ENCODE measurements at regions not wholly inside any gene's neighbourhood (a gene's known extent, or its start where the extent isn't known, plus 50 kb on each side); places are given as distances from the start of the nearest gene placed in this dataset.

DNA sequence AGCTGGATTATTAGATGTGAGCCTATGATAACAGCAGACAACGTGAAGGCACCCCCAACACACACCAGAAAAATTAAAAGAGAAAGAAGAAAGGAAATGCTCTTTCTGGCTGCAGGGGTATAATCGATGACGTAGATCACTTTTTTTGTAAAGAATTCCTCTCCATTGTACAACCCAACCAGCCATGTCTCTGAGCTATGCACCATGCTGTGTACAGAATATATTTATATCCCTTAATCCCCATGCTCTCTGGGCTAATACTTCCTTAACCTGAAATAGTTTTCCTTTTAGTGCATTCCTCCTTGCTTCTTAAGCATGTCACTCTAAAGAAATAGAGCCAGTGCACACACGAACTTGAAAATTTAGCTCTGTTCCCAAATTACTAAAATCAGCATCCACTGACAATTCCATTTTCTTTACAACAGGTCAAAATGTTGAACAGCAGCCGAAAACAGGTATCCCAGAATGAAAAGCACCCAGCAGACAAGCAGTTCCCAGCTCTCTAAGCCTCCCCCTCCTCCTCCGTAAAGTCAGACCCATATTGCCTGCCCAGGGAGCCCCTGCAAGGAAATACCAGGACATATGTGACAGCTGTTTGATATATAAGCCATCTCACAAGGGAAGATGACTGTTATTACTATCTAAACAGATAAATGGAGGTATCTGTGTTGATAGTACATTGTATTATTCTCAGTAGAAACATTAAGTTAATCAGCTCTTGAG, 247.4 kb upstream of the RAB6C start:
- DNase-seq = no peak

DNA sequence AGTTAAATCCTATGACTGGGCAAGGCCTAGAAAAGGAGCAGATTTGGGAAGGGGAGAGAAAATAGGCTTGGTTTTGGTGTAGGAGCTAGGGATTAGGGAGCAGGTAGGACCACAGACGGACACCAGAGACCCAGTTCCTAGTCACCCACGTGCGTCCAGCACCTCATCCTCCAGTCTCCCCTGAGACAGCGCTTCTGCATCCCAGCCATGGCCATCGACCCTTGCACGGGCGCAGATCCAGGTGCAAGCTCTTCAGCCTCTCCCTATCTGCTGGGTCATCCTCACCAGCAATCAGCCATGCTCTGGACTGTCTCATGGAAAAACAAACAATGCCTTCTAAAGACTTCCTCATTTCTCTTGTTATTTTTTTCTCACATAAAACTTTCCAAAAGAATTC, 246.8 kb upstream of the RAB6C start:
- DNase-seq = no peak

DNA sequence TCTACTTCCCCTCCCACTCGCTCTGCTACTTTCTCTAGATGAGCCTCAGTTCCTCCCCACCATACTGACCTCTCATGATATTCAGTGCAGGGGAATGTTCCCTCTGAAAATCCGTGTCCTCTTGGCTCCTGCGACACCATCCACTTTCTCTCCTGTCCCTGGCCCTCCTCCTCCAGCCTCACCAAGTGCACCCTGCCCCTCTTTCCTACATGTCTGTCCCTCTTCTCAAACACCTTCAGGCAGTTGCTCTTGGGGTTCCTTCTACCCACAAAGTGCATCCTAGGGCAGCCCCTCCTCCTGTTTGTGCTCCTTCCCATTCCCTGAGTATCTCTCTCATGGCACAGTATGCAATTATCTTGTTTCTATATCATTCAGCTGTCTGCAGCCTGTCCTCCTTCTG, 246.4 kb upstream of the RAB6C start:
- DNase-seq = no peak

DNA sequence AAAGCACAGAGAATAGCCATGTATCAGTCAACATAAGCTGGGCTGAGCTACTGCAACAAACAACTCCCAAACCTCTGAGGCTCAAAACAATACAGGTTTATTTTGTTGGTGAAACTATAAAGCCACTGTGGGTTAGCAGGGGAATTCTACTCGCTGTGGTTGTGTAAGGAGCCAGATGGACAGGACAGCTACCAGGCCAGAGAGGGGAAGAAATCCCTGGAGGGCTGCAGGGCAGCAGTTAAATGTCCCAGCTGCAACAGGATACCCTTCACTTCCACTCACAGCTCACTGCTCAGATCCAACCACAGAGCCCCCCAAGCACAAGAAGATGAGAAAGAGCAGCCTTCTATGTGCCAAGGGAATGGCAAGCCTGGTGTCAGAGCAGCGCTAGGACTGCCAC, 245.9 kb upstream of the RAB6C start:
- no peak for DNase-seq

DNA sequence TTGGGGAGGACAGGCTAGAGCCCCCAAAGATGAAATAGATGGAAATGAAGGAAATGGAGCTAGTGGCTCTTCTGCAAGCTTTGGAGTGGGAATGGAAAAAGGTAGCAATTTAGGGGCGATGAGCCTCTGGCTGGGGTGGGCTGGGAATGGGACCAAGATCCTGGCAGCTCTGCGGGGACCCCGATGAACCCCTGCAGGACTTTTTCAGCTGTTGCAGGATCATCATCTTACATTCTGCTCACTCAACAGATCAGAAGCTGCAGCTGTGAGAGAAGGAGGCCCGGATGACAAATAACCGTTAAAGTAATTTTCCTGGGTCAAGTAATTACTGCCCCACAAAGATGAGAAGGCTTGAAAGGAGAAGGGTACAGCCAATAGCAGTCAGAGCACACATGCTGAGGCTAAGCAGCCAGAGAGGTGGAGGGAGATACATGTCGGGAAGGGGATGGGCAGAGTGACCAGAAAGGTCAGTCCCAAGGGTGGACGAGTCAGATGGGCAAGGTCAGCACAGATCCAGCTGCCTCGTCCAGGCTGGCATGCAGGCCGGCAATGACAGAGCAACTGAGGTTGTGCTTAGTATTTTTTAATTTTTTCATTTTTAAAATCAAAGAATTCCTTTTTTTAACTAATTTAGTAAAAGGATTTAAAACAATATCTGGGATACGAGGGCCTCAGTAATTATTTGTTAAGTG, 245.0 kb upstream of the RAB6C start:
- DNase-seq = no peak

DNA sequence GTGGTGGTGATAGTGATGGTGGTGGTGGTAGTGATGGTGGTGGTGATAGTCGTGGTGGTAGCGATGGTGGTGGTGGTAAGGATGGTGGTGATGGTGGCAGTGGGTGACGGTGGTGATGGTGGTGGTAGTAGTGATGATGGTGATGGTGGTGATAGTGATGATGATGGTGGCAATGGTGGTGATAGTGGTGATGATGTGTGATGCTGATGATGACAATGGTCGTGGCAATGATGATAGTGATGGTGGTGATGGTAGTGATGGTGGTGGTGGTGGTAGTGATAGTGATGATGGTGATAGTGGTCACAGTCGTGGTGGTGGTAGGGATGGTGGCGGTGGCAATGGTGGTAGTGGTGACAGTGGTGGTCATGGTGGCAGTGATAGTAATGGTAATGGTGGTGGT, 243.9 kb upstream of the RAB6C start:
- no peak for DNase-seq

DNA sequence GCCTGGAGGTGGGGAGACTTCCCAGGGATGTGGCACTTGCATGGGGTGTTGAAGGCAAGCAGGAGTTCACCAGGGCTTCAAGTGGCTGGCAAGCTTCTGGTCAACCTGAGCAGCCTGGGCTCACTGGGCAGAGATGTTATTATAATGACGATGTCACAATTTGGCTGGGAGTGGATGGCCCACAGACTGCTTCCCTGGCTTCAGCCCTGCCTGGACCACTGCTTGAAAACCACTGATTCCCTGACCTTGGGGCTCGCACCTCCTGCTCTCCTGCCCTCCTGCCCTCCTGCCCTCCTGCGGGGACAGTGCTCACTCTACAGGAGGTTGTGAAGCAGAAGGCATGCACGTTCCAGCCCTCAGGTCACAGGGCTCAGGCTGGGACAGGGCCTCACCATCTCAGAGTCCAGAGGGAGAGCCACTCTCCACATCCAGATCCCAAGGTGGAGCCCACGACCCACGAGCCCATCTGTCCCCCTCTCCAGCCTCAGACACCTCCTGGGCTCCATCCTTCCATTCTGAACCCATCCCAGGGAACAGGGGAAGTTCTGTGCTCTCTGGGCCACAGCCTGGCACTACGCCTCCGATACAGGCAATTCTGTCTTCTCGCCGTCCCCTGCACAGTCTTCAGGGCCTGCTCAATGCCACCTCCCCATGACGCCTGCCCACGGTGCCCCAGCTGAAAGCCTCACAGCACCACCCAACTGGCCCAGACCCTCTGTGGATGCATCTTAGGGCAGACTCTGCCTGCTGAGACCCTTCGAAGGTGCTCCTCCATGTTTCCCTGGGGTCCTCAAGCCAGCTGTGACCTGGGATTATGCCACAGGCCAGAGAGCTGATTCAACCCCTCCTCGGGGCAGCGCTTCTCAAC, 241.6 kb upstream of the RAB6C start:
- no peak for DNase-seq

DNA sequence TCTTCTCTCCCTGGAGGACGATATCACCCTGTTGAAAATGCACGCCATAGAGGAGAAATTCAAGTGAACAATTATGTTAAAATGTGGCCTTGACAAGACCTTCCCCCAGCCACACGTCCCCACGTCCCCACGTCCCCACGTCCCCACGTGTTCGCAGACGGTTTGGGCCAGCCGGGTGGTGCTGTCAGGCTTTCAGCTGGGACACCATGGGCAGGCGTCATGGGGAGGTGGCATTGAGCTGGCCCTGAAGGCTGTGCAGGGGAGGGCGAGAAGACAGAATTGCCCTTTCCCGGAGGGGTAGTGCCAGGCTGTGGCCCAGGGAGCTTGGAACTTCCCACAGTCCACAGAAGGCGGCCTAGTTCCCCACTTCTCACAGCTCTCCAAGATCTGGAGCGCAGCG, 240.7 kb upstream of the RAB6C start:
- DNase-seq = no peak

DNA sequence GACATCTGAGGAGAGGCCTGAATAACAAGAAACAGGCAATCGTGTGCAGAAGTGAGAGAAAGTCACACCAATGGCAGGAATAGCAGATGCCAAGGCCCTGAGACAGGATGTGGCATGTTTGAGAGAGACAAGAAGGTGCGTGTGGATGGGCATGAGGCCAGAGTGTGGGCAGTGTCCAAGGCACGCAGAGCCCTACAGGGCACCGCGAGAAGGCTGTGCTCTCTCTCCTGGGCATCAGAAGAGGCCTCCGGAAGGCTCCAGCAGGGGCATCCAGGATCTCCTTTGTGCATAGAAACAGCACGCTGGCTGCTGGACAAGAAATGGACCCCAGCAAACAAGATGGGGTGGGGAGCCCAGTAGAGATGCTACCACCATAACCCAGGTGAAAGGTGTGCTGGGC, 239.0 kb upstream of the RAB6C start:
- no peak for DNase-seq

DNA sequence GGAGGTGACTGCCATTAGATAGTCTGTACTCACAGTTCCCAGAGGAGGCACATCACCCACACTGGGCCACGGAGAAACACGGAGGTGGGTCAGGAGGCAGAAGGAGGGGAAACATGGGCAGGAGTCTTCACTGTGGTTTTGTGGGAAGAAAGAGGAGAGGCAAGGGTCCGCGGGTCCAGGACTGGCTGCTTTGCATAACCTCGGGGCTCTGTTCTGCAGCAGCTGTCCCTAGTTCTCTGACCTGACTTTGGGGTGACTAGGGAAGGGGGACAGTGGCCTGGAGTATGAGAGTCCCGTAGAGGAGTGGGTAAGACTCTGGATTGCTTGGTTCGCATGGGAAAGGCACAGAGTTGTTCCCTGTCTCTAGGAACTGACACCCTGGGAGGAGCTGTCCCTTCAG, 238.3 kb upstream of the RAB6C start:
- no peak for DNase-seq

DNA sequence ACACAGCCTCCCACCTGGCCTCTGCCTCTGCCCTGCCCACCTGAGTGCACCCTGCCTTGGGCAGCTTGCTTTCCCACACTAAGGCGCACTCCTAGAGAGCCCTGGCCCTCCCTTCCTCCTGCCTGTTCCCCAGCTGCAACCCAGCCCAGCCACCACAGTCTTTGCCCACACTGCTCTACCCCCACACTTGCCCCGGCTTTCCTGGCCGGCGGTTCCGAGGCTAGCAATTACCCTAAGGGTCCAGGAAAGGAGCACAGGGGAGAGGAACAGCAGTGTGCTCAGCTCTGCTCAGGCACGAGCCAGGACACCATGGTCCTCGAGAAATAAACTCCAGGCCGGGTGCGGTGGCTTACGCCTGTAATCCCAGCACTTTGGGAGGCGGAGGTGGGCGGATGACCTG, 237.8 kb upstream of the RAB6C start:
- DNase-seq = no peak

DNA sequence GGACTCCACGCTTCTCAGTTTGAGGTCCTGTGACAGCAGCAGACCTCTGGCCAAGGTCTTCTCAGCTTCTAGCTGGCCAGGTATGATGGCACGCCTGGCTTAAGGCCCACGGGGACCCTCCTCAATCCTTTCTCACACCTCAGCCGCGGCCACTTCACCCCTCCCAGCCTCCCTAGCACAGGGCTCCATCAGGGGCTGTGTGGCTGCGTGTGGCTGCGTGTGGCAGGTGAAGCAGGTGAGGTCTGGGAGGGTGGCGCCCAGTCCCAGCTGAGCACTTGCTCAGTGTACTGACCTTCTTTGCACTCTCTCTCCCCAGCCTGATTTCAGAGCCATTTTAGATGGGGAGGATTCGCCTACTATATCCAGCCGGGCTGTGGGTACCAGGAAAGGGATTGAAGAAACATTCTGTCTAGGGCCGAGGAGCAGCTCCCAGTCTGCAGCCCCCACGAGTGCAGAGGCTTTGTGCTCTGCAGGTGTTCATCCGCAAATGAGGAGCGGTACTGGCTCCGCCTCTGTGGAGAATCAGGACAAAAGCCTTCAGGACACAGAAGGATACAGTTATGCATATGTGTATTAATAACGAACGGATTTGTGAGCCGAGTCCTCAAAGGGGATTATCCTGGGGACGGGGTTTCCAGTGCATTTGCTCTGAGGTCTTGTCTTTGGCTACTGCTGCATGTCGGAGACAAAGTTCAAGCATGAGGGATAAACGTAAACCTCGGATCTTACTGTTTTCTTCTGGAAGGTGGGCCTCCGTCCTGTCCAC, 236.9 kb upstream of the RAB6C start:
- no peak for DNase-seq

DNA sequence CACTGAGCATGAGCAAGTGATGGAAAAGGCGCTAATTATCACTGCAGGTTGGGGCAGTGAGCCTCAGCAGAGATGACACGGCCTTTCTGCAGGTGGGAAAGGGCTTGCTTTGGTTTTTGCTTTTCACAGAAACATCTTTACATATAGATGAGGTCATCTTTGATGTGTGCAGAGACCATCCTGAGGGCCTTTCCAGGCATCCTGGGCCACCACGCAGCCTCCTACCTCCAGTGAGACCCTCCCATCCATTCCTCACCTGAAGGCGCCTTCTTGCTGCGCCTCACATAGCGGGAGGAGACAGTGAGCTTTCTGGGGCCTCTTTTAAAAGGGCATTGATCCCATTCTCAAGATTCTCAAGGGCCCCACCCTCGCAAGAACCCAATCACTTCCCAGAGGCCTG, 235.3 kb upstream of the RAB6C start:
- no peak for DNase-seq

DNA sequence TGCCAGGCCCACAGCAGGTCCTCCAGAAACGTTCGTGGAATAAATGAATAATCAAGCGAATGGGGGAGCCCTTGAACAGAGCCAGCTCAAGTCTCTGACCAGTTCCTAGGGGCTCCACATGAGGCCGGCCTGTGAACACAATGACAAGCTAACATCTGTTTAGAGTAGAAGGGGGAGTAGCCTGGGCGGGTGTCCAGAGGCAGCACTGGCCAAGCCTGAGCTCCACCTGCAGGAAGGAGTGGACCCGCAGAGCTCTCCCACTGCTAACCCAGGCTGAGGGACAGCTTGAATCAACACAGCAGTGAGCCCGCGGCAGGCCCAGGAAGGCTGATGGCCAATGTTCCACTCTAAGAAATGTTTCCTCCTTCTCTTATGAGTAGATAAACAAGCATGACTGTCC, 234.8 kb upstream of the RAB6C start:
- no peak for DNase-seq

DNA sequence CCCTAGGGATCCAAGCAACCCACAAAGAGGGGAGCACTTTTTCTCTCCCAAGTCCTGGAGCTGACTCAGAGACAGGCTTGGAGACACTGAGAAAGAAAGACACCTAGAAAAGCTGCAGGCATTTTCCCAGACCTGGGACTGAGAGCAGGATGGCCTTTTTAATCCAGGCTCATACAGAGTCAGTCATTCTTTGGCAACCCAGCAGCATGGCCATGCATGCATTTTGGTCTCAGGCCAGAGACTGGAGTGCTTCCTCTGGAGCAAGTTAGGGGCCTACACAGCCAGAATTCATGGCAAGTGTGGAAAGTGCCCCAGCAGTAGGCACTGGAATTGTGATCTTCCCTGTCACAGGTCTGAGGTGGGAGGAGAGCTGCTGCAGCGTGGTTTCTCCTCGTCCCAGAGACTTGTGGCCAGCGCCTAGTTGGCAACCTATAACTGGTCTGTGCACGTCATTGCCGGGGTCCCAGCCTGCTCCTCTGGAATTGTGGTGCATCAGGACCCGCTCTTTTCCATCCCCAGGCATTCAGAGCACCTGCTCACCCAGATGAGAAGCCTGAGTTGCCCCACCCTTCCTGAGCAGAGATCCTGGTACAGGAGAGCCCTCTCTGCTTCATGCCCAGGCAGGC, 231.9 kb upstream of the RAB6C start:
- DNase-seq = no peak

DNA sequence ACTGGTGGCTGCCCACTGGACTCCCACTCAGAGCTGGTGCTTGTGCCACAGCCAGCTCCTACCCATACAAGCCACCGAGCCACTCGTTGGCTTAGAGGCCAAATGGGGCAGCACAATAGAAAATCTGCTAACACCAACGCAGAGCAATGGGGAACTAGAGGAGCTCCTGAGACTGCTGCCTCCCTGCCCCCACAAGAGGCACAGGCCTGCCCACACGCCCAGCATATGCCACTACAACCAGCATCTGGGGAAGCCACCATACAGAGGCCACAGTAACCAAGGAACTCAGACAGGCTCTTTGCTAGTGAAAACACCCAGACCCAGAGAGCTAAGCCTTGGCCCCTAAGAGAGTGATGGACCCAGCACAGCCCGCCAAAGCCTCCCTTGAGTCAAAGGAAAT, 231.2 kb upstream of the RAB6C start:
- no peak for DNase-seq

DNA sequence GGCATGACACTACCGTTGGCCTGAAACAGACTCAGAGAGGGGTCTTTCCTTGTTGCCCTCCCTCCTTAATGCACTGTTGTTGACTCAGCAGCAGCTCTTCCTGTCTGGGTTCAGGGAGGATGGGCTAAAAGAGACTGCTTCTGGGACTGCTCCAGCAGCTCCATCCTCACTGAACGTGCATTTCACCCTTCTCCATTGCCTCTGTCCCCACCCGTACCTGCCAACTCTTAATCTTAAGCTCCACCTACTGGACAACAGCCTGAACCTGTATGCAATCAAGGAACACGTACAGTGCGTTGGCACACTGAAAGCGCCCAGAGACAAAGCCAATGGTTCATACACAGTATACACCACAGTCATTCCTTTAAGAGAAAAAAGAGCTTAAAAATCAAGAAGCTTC, 230.8 kb upstream of the RAB6C start:
- no peak for DNase-seq

DNA sequence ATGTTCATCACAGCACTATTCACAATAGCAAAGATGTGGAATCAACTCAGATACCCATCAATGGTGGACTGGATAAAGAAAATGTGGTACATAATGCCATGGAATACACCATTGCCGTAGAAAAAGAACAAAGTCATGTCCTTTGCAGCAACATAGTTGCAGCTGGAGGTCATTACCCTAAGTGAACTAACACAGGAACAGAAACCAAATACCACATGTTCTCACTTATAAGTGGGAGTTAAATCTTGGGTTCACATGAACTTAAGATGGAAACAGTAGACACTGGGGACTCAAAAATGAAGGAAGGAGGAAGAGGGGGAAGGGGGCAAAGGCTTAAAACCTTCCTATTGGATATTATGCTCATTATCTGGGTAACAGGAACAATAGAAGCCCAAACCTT, 228.1 kb upstream of the RAB6C start:
- DNase-seq = no peak

DNA sequence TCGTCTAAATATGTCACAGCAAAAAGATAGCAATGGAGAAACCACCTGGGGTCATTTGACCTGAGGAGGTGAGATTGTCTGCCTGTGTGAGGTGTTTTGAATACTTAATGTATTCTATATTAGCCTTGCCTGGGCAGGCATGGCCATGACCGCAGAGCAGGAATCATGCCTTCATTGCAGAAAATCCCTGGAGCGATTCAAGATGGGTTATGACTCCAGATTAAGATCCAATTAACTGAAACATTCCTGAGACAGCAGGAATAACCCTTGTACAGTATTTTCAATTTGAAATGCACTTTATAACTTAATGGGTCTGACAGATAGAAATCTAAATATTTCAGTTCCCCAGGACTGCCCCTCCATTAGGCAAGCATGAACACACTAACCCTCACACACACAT, 227.3 kb upstream of the RAB6C start:
- DNase-seq = no peak

DNA sequence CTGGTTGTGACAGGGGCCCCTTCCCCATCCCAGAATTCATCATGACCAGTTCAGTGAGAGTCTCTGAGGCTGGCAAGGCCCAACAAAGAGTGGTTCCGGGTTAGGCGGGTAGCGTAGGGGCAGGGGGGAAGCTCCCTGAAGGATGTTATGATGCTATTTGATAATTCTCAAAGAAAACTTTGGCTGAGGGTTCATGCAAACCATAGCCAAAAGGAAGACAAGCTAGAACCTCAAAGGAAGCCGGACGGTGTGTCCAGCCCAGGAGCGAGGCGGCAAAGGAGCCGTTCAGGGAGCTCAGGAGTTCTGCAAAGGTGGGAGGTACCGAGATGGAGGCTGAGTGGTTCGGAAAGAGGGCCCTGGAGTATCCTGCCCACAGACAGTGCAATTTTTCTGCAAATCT, 226.8 kb upstream of the RAB6C start:
- no peak for DNase-seq

DNA sequence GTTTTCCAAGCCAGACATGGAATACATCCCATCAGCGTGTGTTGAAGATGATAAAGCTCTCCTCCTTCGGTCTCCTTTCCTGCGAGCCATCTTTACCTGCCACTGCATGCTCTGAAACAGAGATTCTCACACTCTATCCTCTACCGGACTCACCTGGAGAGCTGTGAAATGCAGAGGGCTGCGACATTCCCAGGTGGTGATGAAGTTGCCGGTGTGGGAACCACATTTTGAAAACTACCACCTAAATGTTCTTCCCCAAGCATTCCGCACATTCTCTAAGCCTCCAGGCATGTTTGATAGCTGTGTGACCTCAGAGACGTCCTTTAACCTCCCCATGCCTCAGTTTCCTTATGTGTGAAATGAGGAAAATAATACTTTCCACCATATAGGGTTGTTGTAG, 226.2 kb upstream of the RAB6C start:
- no peak for DNase-seq

DNA sequence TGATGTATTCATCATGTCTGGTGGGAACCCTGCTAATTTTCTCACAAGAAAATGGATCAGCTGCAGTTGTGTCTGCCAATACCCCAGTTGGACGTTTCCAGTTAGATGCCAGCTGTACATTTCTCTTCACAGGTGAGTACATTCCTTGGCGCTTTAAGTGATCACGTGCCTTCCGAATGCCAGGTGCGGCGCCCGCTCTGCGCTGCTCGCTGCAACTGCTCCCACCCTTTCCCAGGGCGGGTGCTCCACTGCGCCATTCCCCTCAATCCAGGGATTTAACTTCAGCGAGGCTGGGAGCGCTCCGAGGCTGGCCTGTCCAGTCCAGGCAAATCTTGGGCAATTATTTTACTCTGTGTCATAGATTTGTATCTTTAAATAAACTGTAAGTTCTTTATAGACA, 225.0 kb upstream of the RAB6C start:
- no peak for DNase-seq

DNA sequence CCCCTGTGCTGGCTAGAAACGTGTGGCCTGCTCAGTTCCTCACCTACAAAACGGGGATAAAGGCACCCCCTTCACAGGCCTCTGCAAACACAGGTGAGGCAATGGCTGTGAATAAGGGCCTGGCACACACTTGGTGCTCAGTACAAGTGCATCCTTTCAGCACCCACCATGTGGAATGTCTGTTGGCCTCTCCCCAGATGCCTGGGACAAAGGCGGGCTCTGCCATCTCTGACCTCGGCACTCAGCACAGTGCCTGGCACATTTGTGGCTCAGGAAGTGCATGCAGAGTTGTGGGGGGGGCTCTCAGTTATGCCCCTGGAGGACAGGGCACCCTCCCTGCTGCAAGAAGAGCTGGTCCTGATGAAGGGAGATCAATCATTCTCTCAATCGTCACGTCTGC, 224.6 kb upstream of the RAB6C start:
- DNase-seq = no peak

Data from activated CD4-positive, CD25-positive, alpha-beta regulatory T cell treated with anti-CD3 and anti-CD28 coated beads, Interleukin-2, amount 50 U/mL, for 72 hours (primary cell).